Skin epidermis (tissue), 12 donors: ENCODE measurements at regions not wholly inside any gene's neighbourhood (a gene's known extent, or its start where the extent isn't known, plus 50 kb on each side); places are given as distances from the start of the nearest gene placed in this dataset.

Source experiments
- H3K27ac ChIP-seq, 21 experiments: fragments of 200-600 bp; sonication (generic) in 11 of 21; one replicate each; pipeline ENCODE4 v1.5.0; 2020; ENCODE audit warnings: mild to moderate bottlenecking in 3 of 21, inconsistent platforms in 2 of 21, moderate library complexity in 2 of 21
- H3K4me3 ChIP-seq, 7 experiments: fragments of 200-600 bp; sonication (generic) in 2 of 7; one replicate each; pipeline ENCODE4 v1.5.0; 2020; ENCODE audit warnings: inconsistent platforms in 2 of 7, mild to moderate bottlenecking in 2 of 7, moderate library complexity in 1 of 7

GRCh38 chr5:155921621-155922020, 405.3 kb upstream of the SGCD start:
- Histone ChIP-seq H3K27ac (no peak overlapping the region), H3K4me3 (no peak overlapping the region)

- H3K4me3 ChIP-seq = no peak overlapping the region
- no peak overlapping the region for H3K27ac ChIP-seq
These were observed 403.2 kb upstream of the SGCD start for GRCh38 chr5:155923784-155924183.

- Histone ChIP-seq H3K4me3 (no peak overlapping the region), H3K27ac (no peak overlapping the region)
These were observed 400.9 kb upstream of the SGCD start for GRCh38 chr5:155926031-155926430.

GRCh38 chr5:155926766-155927165, 400.2 kb upstream of the SGCD start:
- no peak overlapping the region for H3K27ac ChIP-seq
- H3K4me3 ChIP-seq = no peak overlapping the region

DNA sequence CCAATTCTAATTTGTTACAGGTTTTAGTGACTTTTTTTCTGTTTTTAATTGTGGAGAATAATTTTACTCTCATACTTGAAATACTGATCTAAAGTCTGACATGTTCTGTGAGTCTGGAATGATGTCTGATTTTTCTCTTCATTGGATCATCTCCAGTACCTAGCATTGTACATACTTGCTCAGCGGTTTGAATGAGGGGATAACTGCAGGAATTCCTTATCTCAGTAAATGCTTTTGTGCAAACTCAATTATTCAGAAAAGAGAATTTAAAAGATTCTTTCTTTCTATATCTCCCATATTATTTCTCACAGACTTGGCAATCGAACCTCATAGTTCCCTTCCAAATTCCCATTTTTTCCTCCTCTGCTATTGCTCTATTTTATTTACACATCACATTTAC, 397.9 kb upstream of the SGCD start:
- no peak overlapping the region for H3K27ac ChIP-seq

DNA sequence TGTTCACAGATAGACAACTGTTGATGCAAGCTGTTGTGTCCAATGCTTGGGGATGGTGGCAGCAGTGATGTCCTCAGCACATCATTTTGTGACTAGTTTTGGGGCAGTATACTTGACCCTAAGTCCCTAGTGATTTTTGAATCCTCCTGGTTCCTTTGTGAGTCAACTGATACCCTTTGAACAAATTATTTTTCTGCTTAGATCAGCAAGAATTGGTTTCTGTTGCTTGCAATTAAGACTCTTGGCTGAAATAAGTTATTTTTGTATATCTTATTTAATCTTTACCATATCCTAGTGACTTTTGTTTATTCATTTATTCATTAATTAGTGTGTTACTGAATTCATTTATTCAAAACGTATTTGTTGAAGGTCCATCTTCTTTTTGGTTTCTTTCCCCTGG, 392.0 kb upstream of the SGCD start:
- no peak overlapping the region for H3K27ac ChIP-seq
- no peak overlapping the region for H3K4me3 ChIP-seq

More for the DNA sequence above, 397.9 kb upstream of the SGCD start:
- no peak overlapping the region for H3K4me3 ChIP-seq

GRCh38 chr5:155935723-155936122, 391.2 kb upstream of the SGCD start:
- Histone ChIP-seq H3K4me3 (no peak overlapping the region), H3K27ac (no peak overlapping the region)

DNA sequence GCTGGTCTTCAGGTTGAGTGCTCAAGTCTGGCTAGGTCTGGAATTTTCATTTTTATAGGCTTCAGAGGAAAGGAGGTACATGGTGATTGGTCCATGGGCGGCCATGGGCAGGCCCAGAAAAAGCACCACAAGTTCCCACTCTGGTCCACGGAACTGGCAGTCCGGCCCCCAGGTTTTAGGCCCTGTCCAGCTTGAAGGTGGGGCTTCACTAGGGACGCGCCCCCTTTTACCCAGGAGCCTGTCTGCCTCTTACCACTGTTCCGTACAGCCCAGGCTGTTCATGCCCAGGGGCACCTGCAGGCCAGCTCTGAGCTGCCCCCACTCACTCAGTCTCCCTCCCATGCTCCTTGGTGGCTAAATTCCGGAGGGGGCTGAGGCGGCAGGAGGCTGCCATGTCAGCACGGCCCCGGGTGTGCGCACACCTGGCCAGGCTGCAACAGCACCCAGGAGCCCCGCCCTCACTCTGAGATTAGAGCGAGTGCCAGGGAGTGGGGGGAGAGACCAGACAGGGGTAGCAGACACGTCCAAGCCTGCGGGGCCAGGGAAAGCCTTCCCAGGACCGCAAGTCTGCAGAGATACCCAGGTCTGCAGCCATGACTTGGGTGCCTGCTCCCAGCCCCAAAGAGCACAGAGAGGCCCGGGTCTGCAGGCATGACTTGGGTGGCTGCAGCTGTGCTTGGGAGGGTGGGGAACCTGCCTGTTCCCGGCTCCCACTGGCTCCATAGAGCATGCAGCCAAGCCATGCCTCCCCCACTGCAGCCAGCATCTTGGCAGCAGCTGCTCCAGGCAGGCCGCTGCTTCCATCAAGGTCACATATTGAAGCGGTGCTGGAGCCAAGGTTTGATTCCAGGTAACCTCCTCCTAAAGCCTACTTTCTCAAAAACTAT, 390.2 kb upstream of the SGCD start:
- H3K27ac ChIP-seq = no peak overlapping the region
- H3K4me3 ChIP-seq = no peak overlapping the region

DNA sequence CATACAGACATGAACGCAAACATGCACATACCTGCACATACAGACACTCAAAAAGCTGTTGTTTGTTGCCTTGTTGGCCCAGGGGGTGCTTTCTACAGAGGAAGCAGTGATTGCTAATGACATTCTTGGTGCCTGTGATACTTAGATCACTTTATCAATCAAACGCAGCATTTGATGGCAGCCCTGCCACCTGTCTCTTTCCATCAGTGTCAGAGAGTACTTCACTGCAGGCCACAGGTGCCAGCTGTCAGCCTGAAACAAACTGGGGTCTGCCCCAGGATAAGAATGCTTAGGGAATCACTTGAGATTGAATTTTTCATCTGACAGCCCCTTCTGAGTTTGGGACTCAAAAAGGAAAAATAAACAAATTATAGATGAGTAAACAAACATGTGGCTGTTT, 388.9 kb upstream of the SGCD start:
- no peak overlapping the region for H3K4me3 ChIP-seq
- H3K27ac ChIP-seq = no peak overlapping the region

DNA sequence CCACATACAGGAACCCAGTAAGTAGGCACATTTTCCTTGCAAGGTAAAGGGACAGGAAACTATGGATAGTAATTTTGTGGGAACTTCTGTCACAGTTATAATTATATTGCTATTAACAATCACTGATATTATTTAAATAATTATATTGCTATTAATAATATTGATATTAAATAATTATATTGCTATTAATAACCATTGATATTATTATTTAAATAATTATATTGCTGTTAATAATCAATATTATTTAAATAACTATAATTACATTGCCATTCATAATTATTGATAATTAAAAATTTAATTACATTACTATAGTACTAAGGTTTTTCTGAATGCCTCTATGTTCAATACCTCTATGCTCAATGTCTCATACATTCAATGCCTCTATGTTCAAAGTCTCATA, 385.6 kb upstream of the SGCD start:
- H3K27ac ChIP-seq = no peak overlapping the region

DNA sequence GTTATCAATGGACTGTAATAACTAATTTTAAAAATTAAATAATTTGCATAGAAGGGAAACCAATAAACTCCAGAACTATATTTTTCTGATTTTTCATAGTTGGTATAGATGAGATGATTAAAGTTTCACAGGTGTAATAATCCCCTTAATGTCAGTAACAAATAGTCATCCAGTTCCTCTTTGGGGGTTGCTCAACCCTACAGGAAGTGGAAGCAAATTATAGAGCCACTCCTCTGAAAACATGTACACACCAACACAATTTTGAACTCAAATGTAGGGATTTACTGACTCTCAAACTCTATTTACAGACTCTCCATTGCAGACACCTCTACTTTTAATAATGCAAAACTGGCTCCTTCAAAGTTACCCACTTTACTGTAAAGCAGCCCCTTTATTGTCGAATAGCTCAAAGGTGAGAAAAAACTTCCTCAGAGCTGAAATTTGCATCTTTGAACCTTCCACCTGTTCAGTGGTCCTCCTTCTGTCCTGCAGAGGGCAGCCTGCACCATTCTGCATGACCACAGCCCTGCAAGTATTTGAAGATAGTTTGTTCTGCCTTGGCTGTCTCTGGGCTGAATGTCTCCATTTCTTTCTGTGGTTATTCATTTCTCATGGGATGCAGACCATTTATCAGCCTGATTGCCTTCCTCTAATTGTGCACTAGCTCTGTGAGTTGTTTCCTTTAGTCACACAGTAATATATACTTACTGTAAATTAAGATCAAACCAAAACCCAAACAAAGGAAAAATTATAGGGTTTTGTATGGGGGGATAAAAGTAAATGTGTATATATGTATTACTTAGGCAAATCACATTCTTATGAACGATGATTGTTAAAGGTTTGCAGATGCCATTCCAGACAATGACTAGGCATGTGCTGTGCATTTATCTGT, 383.2 kb upstream of the SGCD start:
- no peak overlapping the region for H3K4me3 ChIP-seq
- H3K27ac ChIP-seq = no peak overlapping the region

More for the DNA sequence above, 385.6 kb upstream of the SGCD start:
- no peak overlapping the region for H3K4me3 ChIP-seq

GRCh38 chr5:155947394-155948062, 379.4 kb upstream of the SGCD start:
- Histone ChIP-seq H3K27ac (no peak overlapping the region), H3K4me3 (no peak overlapping the region)

DNA sequence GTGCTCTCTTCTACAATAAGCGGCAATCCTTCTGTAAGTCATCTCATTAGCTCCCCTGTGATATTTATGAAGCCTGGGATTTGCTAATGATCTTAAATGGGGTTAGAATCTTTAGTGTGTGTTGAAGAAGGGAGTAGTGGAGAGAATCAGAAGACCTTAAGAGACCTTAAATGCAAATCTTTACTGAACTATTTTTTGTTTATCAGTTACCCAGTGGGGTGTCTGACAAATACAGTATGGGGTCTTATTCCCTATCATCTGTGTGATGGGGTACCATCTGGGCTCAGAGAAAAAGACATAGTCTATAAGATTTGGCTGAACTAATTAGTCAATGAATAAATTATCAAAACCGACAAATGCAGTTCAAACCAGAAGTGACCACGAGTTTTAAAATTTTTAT, 378.4 kb upstream of the SGCD start:
- no peak overlapping the region for H3K27ac ChIP-seq
- no peak overlapping the region for H3K4me3 ChIP-seq

DNA sequence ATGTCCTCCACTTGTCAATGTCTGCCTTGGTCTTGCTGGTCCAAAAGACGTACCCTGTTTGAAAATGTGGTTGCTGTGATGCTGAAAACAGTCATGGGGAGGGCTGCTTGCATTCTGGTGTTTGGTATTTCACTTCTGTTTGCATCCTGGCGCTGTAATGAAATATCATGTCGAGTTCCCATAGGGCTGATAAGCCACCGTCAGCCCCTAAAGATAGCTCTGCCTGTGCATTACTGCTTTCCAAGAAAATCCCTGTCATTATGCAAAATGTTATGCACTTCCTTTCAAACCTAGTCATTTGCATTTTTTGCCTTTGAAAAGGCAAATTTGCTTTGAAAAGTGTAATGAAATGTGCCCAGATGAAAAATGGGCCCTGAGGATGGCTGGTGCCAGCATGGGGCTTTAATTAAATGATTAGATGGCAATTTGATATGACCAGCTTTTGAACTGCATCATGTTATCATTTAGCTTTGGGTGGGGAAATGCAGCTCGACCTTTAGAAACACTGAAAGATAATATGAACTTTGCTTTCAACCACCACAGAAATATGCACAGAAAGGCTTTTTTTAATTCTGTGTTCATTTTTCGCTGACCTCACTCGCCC, 374.4 kb upstream of the SGCD start:
- H3K27ac ChIP-seq = no peak overlapping the region
- no peak overlapping the region for H3K4me3 ChIP-seq

DNA sequence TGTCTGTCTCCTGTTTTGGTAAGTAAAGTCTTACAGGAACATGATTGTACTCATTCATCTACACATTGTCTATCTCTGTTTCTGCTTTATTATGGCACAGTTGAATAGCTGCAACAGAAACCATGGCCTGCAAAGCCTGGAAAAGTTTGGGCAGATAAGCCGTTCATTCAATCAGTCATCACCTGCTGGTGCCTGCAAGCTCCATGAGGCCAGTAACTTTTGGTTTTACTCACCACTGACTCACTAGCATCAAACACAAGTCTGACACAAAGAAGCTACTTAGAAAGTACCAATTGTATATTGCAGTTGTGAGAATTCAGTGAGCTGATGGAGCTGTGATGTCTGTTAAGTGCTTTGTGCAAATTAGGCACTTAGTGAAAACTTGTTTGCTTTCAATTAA, 373.6 kb upstream of the SGCD start:
- H3K27ac ChIP-seq = no peak overlapping the region
- no peak overlapping the region for H3K4me3 ChIP-seq

DNA sequence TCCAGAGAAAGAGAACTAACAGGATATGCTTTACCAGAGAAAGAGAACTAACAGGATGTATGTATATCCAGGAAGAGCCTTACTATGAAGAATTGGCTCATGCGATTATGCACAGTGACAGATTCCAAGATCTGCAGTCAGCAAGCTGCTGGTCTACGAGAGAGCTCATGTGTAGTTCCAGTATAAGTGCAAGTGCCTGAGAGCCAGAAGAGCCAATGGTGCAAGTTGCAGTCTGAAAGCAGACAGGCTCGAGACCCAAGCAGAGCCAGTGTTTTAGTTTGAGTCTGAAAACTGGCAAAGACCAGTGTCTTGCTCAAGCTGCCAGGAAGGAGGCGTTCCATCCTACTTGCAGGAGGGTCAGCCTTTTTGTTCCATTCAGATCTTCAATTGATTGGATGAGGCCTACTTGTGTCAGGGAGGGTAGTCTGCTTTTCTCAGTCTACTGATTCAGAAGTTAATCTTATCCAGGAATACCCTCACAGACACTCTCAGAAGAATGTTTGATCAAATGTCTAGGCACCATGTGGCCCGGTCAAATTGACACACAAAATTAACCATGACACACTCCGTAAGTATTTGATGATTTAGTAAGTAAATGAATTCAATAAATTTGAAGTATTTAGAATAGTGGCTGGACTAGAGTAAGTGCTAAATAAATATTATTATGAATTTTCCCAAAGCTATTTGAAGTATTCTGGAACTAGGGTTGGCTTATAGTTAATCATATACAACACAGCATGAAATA, 372.1 kb upstream of the SGCD start:
- no peak overlapping the region for H3K4me3 ChIP-seq
- no peak overlapping the region for H3K27ac ChIP-seq

DNA sequence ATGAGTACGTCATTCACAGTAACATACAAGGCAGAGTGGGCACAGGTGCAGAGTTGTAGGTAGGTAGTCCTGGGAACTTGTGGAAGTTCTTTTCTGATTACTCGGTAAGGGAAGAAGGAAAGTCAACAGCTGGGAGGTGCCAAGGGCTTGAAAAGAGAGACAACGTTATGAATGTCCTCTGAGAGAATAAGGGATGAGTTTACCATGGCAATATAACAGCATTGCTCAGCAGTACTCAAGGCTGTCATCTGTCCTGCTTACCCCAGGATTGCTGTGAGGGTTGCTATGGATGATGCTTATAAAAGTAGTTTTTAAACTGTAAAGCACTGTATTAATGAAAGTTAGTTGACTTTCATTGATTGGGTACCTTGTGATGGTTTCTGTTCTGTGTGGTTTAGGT, 369.1 kb upstream of the SGCD start:
- H3K4me3 ChIP-seq = no peak overlapping the region

DNA sequence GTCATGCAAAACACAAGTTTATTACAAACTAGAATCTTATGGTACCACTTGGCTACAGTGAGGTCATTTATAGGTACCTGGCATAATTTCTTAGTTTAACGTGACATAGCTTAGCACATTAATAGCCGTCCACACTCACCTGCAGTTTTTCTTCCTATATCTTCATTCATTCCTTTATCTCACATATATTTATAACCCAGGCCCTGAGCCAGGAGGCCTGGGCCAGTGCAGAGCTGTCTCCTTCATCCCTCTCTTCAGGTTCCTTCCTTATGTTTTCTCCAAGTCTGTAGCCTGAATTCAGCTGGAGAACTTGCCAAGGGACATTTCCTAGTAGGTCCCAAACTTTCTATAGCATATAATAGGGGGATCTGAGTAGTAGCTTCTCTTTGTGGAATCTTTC, 367.9 kb upstream of the SGCD start:
- Histone ChIP-seq H3K27ac (no peak overlapping the region), H3K4me3 (no peak overlapping the region)

More for the DNA sequence above, 369.1 kb upstream of the SGCD start:
- no peak overlapping the region for H3K27ac ChIP-seq

DNA sequence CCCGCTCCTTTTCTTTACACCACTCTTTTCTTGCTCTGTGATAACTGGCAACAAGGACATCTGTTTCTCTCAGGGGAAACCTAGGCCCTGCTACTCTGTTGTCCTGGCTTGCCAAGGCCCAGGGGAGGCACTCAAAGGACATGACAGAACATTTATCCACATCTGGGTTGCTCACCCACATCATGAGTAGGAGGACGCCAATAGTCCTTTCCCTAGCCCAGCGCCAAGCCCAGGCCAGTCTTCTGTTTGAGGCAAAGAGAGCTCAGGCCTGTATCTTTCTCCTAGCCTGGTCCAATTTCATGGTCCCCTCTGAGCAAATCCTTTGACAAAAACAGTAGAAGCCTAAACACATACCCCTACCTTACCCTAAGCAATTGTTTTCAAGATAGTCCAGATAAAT, 366.8 kb upstream of the SGCD start:
- no peak overlapping the region for H3K27ac ChIP-seq

More for the DNA sequence above, 366.8 kb upstream of the SGCD start:
- no peak overlapping the region for H3K4me3 ChIP-seq
